Activated naive CD4-positive, alpha-beta T cell treated with Interleukin-2 at 50 U/mL for 16 hours (primary cell): ENCODE measurements at regions not wholly inside any gene's neighbourhood (a gene's known extent, or its start where the extent isn't known, plus 50 kb on each side); places are given as distances from the start of the nearest gene placed in this dataset.
"Not testable (repeated sequence)": the region's sequence is repeated elsewhere in the genome, so short reads cannot be mapped to it uniquely, and the experiment has no call there.

Source experiments
- DNase-seq: peaks from one replicate; pipeline ENCODE4 v3.0.0-alpha.2; 2020

- DNase-seq, result no peak
Observed at GRCh38 chr16:5791011-5791657, 693.5 kb upstream of the EEF2KMT start.

- no peak for DNase-seq
Observed at GRCh38 chr16:5790512-5790911, 692.9 kb upstream of the EEF2KMT start.

GRCh38 chr16:5789033-5789432, 691.4 kb upstream of the EEF2KMT start:
- no peak for DNase-seq

GRCh38 chr16:5781436-5781835, 683.8 kb upstream of the EEF2KMT start:
- no peak for DNase-seq

GRCh38 chr16:5776876-5777275, 679.3 kb upstream of the EEF2KMT start:
- no peak for DNase-seq

- no peak for DNase-seq
Observed at GRCh38 chr16:5775916-5776315, 678.3 kb upstream of the EEF2KMT start.

GRCh38 chr16:5770118-5770517, 672.5 kb upstream of the EEF2KMT start:
- DNase-seq, result no peak

GRCh38 chr16:5769513-5769912, 671.9 kb upstream of the EEF2KMT start:
- DNase-seq, result no peak

GRCh38 chr16:5768445-5768844, 670.9 kb upstream of the EEF2KMT start:
- DNase-seq, result no peak

- DNase-seq, result no peak
Observed at GRCh38 chr16:5763176-5763575, 665.6 kb upstream of the EEF2KMT start.

GRCh38 chr16:5762362-5762761, 664.8 kb upstream of the EEF2KMT start:
- DNase-seq, result no peak

GRCh38 chr16:5761592-5761991, 664.0 kb upstream of the EEF2KMT start:
- DNase-seq, result no peak

- DNase-seq, result no peak
Observed at GRCh38 chr16:5758281-5758680, 660.7 kb upstream of the EEF2KMT start.

- no peak for DNase-seq
Observed at GRCh38 chr16:5756969-5757368, 659.4 kb upstream of the EEF2KMT start.

- no peak for DNase-seq
Observed at GRCh38 chr16:5753381-5753780, 655.8 kb upstream of the EEF2KMT start.

- DNase-seq, result no peak
Observed at GRCh38 chr16:5751216-5751615, 653.6 kb upstream of the EEF2KMT start.

GRCh38 chr16:5750439-5750838, 652.8 kb upstream of the EEF2KMT start:
- not testable (repeated sequence) for DNase-seq

- no peak for DNase-seq
Observed at GRCh38 chr16:5738586-5738985, 641.0 kb upstream of the EEF2KMT start.

GRCh38 chr16:5736209-5736930, 638.8 kb upstream of the EEF2KMT start:
- no peak for DNase-seq

GRCh38 chr16:5735444-5735843, 637.8 kb upstream of the EEF2KMT start:
- no peak for DNase-seq

- DNase-seq, result no peak
Observed at GRCh38 chr16:5730783-5731182, 633.2 kb upstream of the EEF2KMT start.

- no peak for DNase-seq
Observed at GRCh38 chr16:5722116-5722619, 624.6 kb upstream of the EEF2KMT start.

- DNase-seq, result no peak
Observed at GRCh38 chr16:5715155-5715554, 617.6 kb upstream of the EEF2KMT start.

- no peak for DNase-seq
Observed at GRCh38 chr16:5709889-5710288, 612.3 kb upstream of the EEF2KMT start.

- no peak for DNase-seq
Observed at GRCh38 chr16:5706211-5706610, 608.6 kb upstream of the EEF2KMT start.
